Fibroblast of skin of back (primary cell): ENCODE measurements at regions not wholly inside any gene's neighbourhood (a gene's known extent, or its start where the extent isn't known, plus 50 kb on each side); places are given as distances from the start of the nearest gene placed in this dataset.

Source experiments
- DNase-seq: peaks from one replicate; pipeline ENCODE4 v3.0.0-alpha.2; 2013

- no peak for DNase-seq
Observed at GRCh38 chr20:52476074-52476750, 284.6 kb upstream of the ZFP64 start.

- no peak for DNase-seq
Observed at GRCh38 chr20:52473186-52473585, 281.6 kb upstream of the ZFP64 start.

- DNase-seq = no peak
Observed at GRCh38 chr20:52470561-52470960, 279.0 kb upstream of the ZFP64 start.

GRCh38 chr20:52469128-52469527, 277.5 kb upstream of the ZFP64 start:
- no peak for DNase-seq

GRCh38 chr20:52465991-52466390, 274.4 kb upstream of the ZFP64 start:
- no peak for DNase-seq

- DNase-seq = peak; percentile 31
Observed at GRCh38 chr20:52461582-52461981, 270.0 kb upstream of the ZFP64 start.

GRCh38 chr20:52459150-52459549, 267.6 kb upstream of the ZFP64 start:
- no peak for DNase-seq

- DNase-seq = peak; percentile 62
Observed at GRCh38 chr20:52457826-52458225, 266.2 kb upstream of the ZFP64 start.

- DNase-seq = peak; percentile 97
Observed at GRCh38 chr20:52454660-52455059, 263.1 kb upstream of the ZFP64 start.

- no peak for DNase-seq
Observed at GRCh38 chr20:52448513-52449232, 257.1 kb upstream of the ZFP64 start.

GRCh38 chr20:52447225-52447551, 255.6 kb upstream of the ZFP64 start:
- no peak for DNase-seq

- DNase-seq = peak; percentile 52
Observed at GRCh38 chr20:52446421-52447224, 255.0 kb upstream of the ZFP64 start.

- no peak for DNase-seq
Observed at GRCh38 chr20:52444455-52444854, 252.9 kb upstream of the ZFP64 start.

GRCh38 chr20:52443874-52444273, 252.3 kb upstream of the ZFP64 start:
- DNase-seq = no peak

GRCh38 chr20:52441710-52442109, 250.1 kb upstream of the ZFP64 start:
- no peak for DNase-seq

- no peak for DNase-seq
Observed at GRCh38 chr20:52439375-52439774, 247.8 kb upstream of the ZFP64 start.

- no peak for DNase-seq
Observed at GRCh38 chr20:52438326-52438963, 246.9 kb upstream of the ZFP64 start.

GRCh38 chr20:52434453-52434852, 242.9 kb upstream of the ZFP64 start:
- no peak for DNase-seq

GRCh38 chr20:52434041-52434425, 242.5 kb upstream of the ZFP64 start:
- DNase-seq = no peak

- peak; percentile 19 for DNase-seq
Observed at GRCh38 chr20:52433326-52434040, 241.9 kb upstream of the ZFP64 start.

- no peak for DNase-seq
Observed at GRCh38 chr20:52432740-52433139, 241.2 kb upstream of the ZFP64 start.

GRCh38 chr20:52429029-52429428, 237.4 kb upstream of the ZFP64 start:
- no peak for DNase-seq

- DNase-seq = no peak
Observed at GRCh38 chr20:52427960-52428359, 236.4 kb upstream of the ZFP64 start.
